Neural crest cell (in vitro differentiated cells): ENCODE measurements at regions not wholly inside any gene's neighbourhood (a gene's known extent, or its start where the extent isn't known, plus 50 kb on each side); places are given as distances from the start of the nearest gene placed in this dataset.

ENCODE experiments used
- DNase-seq: peaks from one replicate; pipeline ENCODE4 v3.0.0; 2021; ENCODE audit warnings: low read depth, mixed read lengths, low spot score
- H3K27ac Mint-ChIP-seq: one replicate; pipeline ENCODE4 v1.8.0; 2021; ENCODE audit warnings: mild to moderate bottlenecking, mixed read lengths; ENCODE audit not compliant: unreplicated experiment
- H3K27me3 Mint-ChIP-seq: 2 replicates; pipeline ENCODE4 v1.8.0; 2021; ENCODE audit warnings: low read depth, mild to moderate bottlenecking, mixed read lengths
- H3K36me3 Mint-ChIP-seq: 2 replicates; pipeline ENCODE4 v1.8.0; 2021; ENCODE audit warnings: low read depth, mild to moderate bottlenecking, mixed read lengths
- H3K4me1 Mint-ChIP-seq: 2 replicates; pipeline ENCODE4 v1.8.0; 2021; ENCODE audit warnings: mixed read lengths
- H3K4me3 Mint-ChIP-seq: one replicate; pipeline ENCODE4 v1.8.0; 2021; ENCODE audit warnings: mild to moderate bottlenecking, mixed read lengths
- H3K9me3 Mint-ChIP-seq: 2 replicates; pipeline ENCODE4 v1.8.0; 2021; ENCODE audit warnings: mixed read lengths
- TF ChIP-seq, protein P1 (sequence below): fragments of 200-600 bp; sonication (generic); conservative IDR thresholded peaks from 2 replicates; pipeline ENCODE4 v1.5.0; 2021; ENCODE audit warnings: antibody characterized with exemption, mild to moderate bottlenecking

DNA sequence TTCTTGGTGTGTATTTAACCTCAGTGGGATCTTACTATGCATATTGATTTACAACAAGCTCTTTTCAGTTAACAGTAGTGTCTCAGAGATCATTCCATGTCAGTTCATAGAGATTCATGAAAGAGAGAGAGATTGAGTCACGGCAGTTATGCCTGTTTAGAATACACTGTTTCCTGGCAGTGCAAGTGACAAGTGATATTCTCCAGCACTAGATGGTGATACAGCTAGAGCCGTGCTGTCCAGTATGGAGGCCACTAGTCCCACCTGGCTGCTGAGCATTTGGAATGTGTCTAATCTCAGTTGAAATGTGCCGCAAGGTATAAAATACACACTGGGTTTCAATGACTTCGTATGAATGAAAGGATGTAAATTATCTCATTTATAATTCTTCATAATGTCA is 184.4 kb downstream of the SUDS3 start:
- Mint-ChIP-seq H3K4me3 (no peak overlapping the region), H3K27me3 (no peaks in the 10 kb centered on the region), H3K36me3 (no peaks in the 10 kb centered on the region), H3K27ac (no peak overlapping the region), H3K4me1 (peaks cover 20% of the 10 kb centered on the region), H3K9me3 (no peaks in the 10 kb centered on the region)
- TF ChIP-seq, protein P1, sequence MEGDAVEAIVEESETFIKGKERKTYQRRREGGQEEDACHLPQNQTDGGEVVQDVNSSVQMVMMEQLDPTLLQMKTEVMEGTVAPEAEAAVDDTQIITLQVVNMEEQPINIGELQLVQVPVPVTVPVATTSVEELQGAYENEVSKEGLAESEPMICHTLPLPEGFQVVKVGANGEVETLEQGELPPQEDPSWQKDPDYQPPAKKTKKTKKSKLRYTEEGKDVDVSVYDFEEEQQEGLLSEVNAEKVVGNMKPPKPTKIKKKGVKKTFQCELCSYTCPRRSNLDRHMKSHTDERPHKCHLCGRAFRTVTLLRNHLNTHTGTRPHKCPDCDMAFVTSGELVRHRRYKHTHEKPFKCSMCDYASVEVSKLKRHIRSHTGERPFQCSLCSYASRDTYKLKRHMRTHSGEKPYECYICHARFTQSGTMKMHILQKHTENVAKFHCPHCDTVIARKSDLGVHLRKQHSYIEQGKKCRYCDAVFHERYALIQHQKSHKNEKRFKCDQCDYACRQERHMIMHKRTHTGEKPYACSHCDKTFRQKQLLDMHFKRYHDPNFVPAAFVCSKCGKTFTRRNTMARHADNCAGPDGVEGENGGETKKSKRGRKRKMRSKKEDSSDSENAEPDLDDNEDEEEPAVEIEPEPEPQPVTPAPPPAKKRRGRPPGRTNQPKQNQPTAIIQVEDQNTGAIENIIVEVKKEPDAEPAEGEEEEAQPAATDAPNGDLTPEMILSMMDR = no peak
- no peak for DNase-seq

GRCh38 chr12:118571730-118572129 is 195.4 kb downstream of the SUDS3 start:
- H3K9me3 Mint-ChIP-seq = peaks cover 7% of the 10 kb centered on the region
- no peak overlapping the region for H3K27ac Mint-ChIP-seq
- no peaks in the 10 kb centered on the region for H3K4me1 Mint-ChIP-seq
- H3K36me3 Mint-ChIP-seq = peaks cover 6% of the 10 kb centered on the region
- no peak for DNase-seq
- H3K4me3 Mint-ChIP-seq = no peak overlapping the region
- TF ChIP-seq, protein P1 = no peak
- H3K27me3 Mint-ChIP-seq = peaks cover 3% of the 10 kb centered on the region

GRCh38 chr12:118574288-118574687 is 197.9 kb downstream of the SUDS3 start:
- peaks cover 3% of the 10 kb centered on the region for H3K27me3 Mint-ChIP-seq
- no peak overlapping the region for H3K4me3 Mint-ChIP-seq
- DNase-seq = no peak

GRCh38 chr12:118575730-118576129 is 199.4 kb downstream of the SUDS3 start:
- no peak for DNase-seq
- no peak overlapping the region for H3K27ac Mint-ChIP-seq
- H3K27me3 Mint-ChIP-seq = peaks cover 3% of the 10 kb centered on the region
- H3K36me3 Mint-ChIP-seq = peaks cover 4% of the 10 kb centered on the region
- TF ChIP-seq, protein P1 = no peak
- peaks cover 3% of the 10 kb centered on the region for H3K9me3 Mint-ChIP-seq
- no peak overlapping the region for H3K4me3 Mint-ChIP-seq
- no peaks in the 10 kb centered on the region for H3K4me1 Mint-ChIP-seq

More at GRCh38 chr12:118574288-118574687, 197.9 kb downstream of the SUDS3 start:
- Mint-ChIP-seq H3K9me3 (peaks cover 7% of the 10 kb centered on the region), H3K36me3 (peaks cover 6% of the 10 kb centered on the region), H3K27ac (no peak overlapping the region), H3K4me1 (no peaks in the 10 kb centered on the region)
- TF ChIP-seq, protein P1 = no peak

DNA sequence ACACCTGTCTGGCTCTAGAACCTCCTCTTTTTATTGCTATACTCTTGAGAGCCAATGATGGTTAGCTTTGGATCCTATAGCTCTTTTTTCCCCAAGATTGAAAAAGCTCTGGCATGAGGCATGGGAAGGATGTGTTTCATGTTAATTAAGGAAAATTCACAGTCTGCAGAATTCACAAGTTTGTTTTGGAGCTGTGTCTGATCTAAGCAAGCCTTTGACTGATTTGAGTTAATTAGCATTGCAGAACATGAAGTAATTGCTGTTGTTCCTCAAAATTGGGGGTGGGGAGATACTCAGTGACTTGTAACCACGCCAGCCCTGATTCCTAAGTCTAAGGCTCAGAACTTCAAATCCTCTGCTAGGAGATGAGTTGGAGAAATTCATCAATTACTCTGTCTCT is 205.0 kb downstream of the SUDS3 start:
- Mint-ChIP-seq H3K9me3 (no peaks in the 10 kb centered on the region), H3K36me3 (no peaks in the 10 kb centered on the region), H3K27ac (no peak overlapping the region), H3K27me3 (no peaks in the 10 kb centered on the region), H3K4me1 (no peaks in the 10 kb centered on the region), H3K4me3 (no peak overlapping the region)
- TF ChIP-seq, protein P1 = no peak
- DNase-seq = no peak

GRCh38 chr12:118582863-118583262 is 206.5 kb downstream of the SUDS3 start:
- Mint-ChIP-seq H3K9me3 (no peaks in the 10 kb centered on the region), H3K27ac (no peak overlapping the region), H3K4me1 (no peaks in the 10 kb centered on the region), H3K4me3 (no peak overlapping the region), H3K36me3 (no peaks in the 10 kb centered on the region), H3K27me3 (no peaks in the 10 kb centered on the region)
- no peak for DNase-seq
- TF ChIP-seq, protein P1 = no peak
